ENCODE measurements at regions not wholly inside any gene's neighbourhood (a gene's known extent, or its start where the extent isn't known, plus 50 kb on each side); places are given as distances from the start of the nearest gene placed in this dataset.

DNA sequence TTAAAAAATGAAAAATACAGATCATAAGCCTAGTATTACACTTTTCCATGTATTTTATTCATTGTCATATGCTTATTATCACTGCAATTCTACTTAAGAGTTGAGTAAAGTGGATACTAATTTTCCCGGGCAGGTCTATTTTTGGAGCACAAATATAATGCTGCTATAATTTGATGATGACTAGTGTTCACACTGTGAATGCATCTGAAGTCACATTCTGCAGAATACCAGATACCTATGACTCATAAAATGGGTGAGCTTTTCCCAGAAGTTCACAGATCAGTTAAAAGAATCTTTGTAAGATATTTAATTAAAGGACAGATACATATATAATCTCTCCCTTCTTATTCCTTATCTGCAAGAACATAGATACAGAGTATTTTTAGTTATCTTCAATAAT, 79.8 kb upstream of the MC4R start:
- Mint-ChIP-seq H3K36me3 (ENCODE audit: low read depth) (no peaks in the 10 kb centered on the region), H3K27me3 (ENCODE audit: insufficient read depth) (no peaks in the 10 kb centered on the region), H3K27ac (no peak overlapping the region), H3K9me3 (no peaks in the 10 kb centered on the region), H3K4me1 (no peaks in the 10 kb centered on the region), H3K4me3 (no peak overlapping the region)
- H3K9ac ChIP-seq (ENCODE audit: extremely low read depth, low read length, poor library complexity, severe bottlenecking): no peak overlapping the region
- no peaks in the 10 kb centered on the region for H3K27me3 ChIP-seq (ENCODE audit: control insufficient read depth, insufficient read depth, low read length, poor library complexity, severe bottlenecking)
- no peaks in the 10 kb centered on the region for H3K36me3 ChIP-seq (ENCODE audit: control insufficient read depth, insufficient read depth, low read length)
- 67% methylated on average over 1 of the region's 1 CpG; no CpG with 5 or more reads in 1 of the 2 experiments for WGBS, 2 experiments (ENCODE audit: insufficient coverage in 1 of 2, insufficient read length in 1 of 2)
- no peak overlapping the region for H3K27ac ChIP-seq (ENCODE audit: low read depth, low read length)
- no peaks in the 10 kb centered on the region for H3K9me3 ChIP-seq (ENCODE audit: control insufficient read depth, low read length)
- H3K4me3 ChIP-seq (ENCODE audit: low read length): no peak overlapping the region
- H3K4me1 ChIP-seq (ENCODE audit: control insufficient read depth, insufficient read depth, low read length): no peaks in the 10 kb centered on the region
- DNase-seq: no peak
- TF ChIP-seq, protein P1, sequence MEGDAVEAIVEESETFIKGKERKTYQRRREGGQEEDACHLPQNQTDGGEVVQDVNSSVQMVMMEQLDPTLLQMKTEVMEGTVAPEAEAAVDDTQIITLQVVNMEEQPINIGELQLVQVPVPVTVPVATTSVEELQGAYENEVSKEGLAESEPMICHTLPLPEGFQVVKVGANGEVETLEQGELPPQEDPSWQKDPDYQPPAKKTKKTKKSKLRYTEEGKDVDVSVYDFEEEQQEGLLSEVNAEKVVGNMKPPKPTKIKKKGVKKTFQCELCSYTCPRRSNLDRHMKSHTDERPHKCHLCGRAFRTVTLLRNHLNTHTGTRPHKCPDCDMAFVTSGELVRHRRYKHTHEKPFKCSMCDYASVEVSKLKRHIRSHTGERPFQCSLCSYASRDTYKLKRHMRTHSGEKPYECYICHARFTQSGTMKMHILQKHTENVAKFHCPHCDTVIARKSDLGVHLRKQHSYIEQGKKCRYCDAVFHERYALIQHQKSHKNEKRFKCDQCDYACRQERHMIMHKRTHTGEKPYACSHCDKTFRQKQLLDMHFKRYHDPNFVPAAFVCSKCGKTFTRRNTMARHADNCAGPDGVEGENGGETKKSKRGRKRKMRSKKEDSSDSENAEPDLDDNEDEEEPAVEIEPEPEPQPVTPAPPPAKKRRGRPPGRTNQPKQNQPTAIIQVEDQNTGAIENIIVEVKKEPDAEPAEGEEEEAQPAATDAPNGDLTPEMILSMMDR (conservative IDR thresholded peaks at IDR 0.05): no peak

DNA sequence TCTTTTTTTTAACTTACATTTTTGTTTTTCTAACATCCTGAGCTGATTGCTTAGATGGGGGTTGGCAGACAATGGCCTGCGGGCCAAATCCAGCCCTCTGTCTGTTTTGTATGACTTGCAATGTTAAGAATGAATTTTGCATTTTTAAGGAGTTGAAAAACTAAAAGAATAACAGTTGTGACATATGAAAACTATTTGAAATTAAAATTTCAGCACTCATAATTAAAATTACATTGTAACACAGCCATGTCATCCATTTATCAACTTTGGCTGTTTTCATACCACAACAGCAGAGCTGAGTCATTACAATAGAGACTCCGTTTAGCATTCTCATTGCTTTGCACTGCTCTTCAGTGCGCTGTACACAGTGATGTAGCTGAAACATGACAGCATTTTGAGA, 94.1 kb upstream of the MC4R start:
- TF ChIP-seq, protein P1 (conservative IDR thresholded peaks at IDR 0.05): no peak
- H3K36me3 ChIP-seq (ENCODE audit: control insufficient read depth, insufficient read depth, low read length): no peaks in the 10 kb centered on the region
- no peak overlapping the region for H3K27ac ChIP-seq (ENCODE audit: low read depth, low read length)
- no peak for DNase-seq
- H3K4me1 Mint-ChIP-seq: no peaks in the 10 kb centered on the region
- no peaks in the 10 kb centered on the region for H3K4me1 ChIP-seq (ENCODE audit: control insufficient read depth, insufficient read depth, low read length)
- no peak overlapping the region for H3K9ac ChIP-seq (ENCODE audit: extremely low read depth, low read length, poor library complexity, severe bottlenecking)
- no peak overlapping the region for H3K4me3 ChIP-seq (ENCODE audit: low read length)
- no peaks in the 10 kb centered on the region for H3K9me3 Mint-ChIP-seq
- no peaks in the 10 kb centered on the region for H3K9me3 ChIP-seq (ENCODE audit: control insufficient read depth, low read length)
- H3K27me3 Mint-ChIP-seq (ENCODE audit: insufficient read depth): no peaks in the 10 kb centered on the region
- no peaks in the 10 kb centered on the region for H3K36me3 Mint-ChIP-seq (ENCODE audit: low read depth)
- WGBS, 2 experiments (ENCODE audit: insufficient coverage in 1 of 2, insufficient read length in 1 of 2): 98 to 100% methylated on average over 1 to 3 of the region's 3 CpGs
- no peaks in the 10 kb centered on the region for H3K27me3 ChIP-seq (ENCODE audit: control insufficient read depth, insufficient read depth, low read length, poor library complexity, severe bottlenecking)
- no peak overlapping the region for H3K27ac Mint-ChIP-seq
- no peak overlapping the region for H3K4me3 Mint-ChIP-seq

DNA sequence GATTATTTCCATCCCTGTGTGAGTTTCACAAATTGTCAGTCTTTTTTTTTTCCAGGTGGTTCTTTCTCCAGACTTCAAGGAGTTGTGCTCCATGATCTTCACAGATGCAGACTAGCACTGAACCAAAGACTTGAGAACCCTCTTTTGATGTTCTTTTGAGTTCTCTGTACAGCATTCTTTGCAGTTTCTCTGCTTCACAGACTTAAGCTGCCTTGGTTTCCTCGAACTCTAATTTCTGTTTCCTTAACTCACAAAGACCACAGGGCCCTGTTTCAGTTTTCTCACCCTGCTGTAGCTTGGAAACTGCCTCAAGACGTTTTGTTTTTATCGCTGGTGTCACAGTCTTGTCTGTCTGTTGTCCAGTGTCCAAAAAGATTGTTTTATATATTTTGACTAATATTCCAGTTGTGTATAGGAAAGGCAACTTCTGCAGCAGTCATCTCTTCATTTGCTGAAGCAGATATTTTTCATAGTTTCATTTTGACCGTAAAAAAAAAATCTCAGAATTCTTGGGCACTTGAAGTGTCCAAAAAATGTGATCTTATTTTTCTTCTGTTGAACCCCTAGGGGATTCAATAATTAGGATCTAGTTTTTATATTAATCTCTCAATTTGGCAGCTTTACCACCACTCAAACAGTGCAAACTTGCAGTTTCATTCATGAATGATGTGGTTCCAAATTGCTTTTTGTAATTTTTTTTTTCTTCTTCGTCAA, 97.0 kb upstream of the MC4R start:
- no peak overlapping the region for H3K4me3 Mint-ChIP-seq
- TF ChIP-seq, protein P1 (conservative IDR thresholded peaks at IDR 0.05): no peak
- H3K9me3 Mint-ChIP-seq: no peaks in the 10 kb centered on the region
- Histone ChIP-seq H3K36me3 (ENCODE audit: control insufficient read depth, insufficient read depth, low read length) (no peaks in the 10 kb centered on the region), H3K27ac (ENCODE audit: low read depth, low read length) (no peak overlapping the region), H3K27me3 (ENCODE audit: control insufficient read depth, insufficient read depth, low read length, poor library complexity, severe bottlenecking) (no peaks in the 10 kb centered on the region), H3K9me3 (ENCODE audit: control insufficient read depth, low read length) (no peaks in the 10 kb centered on the region), H3K9ac (ENCODE audit: extremely low read depth, low read length, poor library complexity, severe bottlenecking) (no peak overlapping the region), H3K4me3 (ENCODE audit: low read length) (no peak overlapping the region), H3K4me1 (ENCODE audit: control insufficient read depth, insufficient read depth, low read length) (no peaks in the 10 kb centered on the region)
- no peaks in the 10 kb centered on the region for H3K4me1 Mint-ChIP-seq
- H3K36me3 Mint-ChIP-seq (ENCODE audit: low read depth): no peaks in the 10 kb centered on the region
- no peak for DNase-seq
- WGBS, 2 experiments (ENCODE audit: insufficient coverage in 1 of 2, insufficient read length in 1 of 2): 83 to 100% methylated on average over 2 to 5 of the region's 5 CpGs
- no peak overlapping the region for H3K27ac Mint-ChIP-seq
- no peaks in the 10 kb centered on the region for H3K27me3 Mint-ChIP-seq (ENCODE audit: insufficient read depth)
